ENCODE measurements at regions not wholly inside any gene's neighbourhood (a gene's known extent, or its start where the extent isn't known, plus 50 kb on each side); places are given as distances from the start of the nearest gene placed in this dataset.
"Not testable (repeated sequence)": the region's sequence is repeated elsewhere in the genome, so short reads cannot be mapped to it uniquely, and the experiment has no call there.

GRCh38 chr2:94594019-94594836 is 277.0 kb upstream of the TEKT4 start:
- peak; percentile 4 for DNase-seq (ENCODE audit: insufficient read length, low spot score, missing footprints)
- H3K27ac ChIP-seq (ENCODE audit: low read depth, low read length); H2AFZ ChIP-seq (ENCODE audit: low read length); H3K4me2 ChIP-seq (ENCODE audit: insufficient read depth, low read length); H3K27me3 ChIP-seq (ENCODE audit: insufficient read depth, low read length); H3K79me2 ChIP-seq (ENCODE audit: insufficient read depth, low read length); H3K9me3 ChIP-seq (ENCODE audit: low read depth, low read length); H3K4me1 ChIP-seq (ENCODE audit: insufficient read depth, low read length); H4K20me1 ChIP-seq (ENCODE audit: insufficient read depth, low read length); H3K36me3 ChIP-seq (ENCODE audit: insufficient read depth, low read length); H3K4me3 ChIP-seq (ENCODE audit: insufficient read depth, low read length): not testable (repeated sequence)

DNA sequence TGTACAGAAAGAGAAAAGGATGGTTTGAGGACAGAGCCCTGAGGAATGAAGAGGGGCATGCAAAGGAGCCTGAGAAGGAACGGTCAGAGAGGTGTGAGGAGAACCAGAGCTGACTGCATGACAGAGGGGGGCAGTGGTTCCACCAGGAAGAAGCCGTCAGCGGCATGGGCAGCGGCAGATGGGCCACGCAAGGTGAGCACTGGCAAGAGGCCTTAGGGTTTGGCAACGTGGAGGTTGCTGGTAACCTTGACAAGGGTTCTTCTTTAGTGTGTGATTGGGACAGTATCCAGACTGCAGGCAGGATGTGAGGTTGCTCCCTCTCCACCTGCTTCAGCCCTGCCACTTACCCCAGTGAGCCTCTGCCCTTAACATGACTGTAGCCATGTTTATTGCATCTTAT is 275.3 kb upstream of the TEKT4 start:
- not testable (repeated sequence) for H3K36me3 ChIP-seq (ENCODE audit: insufficient read depth, low read length); H3K27me3 ChIP-seq (ENCODE audit: insufficient read depth, low read length); H3K4me2 ChIP-seq (ENCODE audit: insufficient read depth, low read length); H3K27ac ChIP-seq (ENCODE audit: low read depth, low read length); H3K4me1 ChIP-seq (ENCODE audit: insufficient read depth, low read length); H2AFZ ChIP-seq (ENCODE audit: low read length); H4K20me1 ChIP-seq (ENCODE audit: insufficient read depth, low read length); H3K79me2 ChIP-seq (ENCODE audit: insufficient read depth, low read length); H3K4me3 ChIP-seq (ENCODE audit: insufficient read depth, low read length); H3K9me3 ChIP-seq (ENCODE audit: low read depth, low read length); DNase-seq (ENCODE audit: insufficient read length, low spot score, missing footprints)

DNA sequence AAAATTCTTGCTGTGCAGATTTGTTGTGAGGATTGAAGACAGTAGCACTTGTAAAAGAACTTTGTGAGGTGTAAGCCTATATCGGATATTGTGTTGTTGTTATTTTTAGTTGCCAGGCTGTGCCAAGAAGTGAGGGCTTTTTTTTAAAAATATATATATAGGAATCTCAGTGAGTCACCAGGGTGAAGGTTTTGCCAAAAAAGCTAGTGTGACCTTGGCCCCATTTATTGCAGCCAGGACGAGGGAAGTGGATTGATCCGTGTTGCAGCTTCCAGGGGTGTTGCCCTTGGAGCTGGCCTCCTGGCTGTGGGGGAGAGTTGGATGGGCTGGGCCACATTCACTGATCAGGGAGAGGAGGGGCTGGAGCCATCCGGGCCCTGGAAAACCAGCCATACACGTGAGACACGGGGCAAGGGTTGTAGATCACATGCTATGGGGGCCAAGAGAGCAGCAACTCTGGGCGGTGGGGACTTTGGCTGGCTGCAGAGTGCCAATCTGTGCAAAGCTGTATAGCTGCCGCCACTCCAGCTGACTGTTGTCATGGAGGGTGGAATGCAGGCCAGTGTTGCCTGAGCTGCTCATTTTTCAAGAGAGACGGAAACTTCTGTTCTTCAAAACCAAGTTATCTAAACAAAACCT is 273.0 kb upstream of the TEKT4 start:
- not testable (repeated sequence) for H3K27me3 ChIP-seq (ENCODE audit: insufficient read depth, low read length); H3K9me3 ChIP-seq (ENCODE audit: low read depth, low read length); H2AFZ ChIP-seq (ENCODE audit: low read length); H3K36me3 ChIP-seq (ENCODE audit: insufficient read depth, low read length); H3K4me2 ChIP-seq (ENCODE audit: insufficient read depth, low read length); H3K79me2 ChIP-seq (ENCODE audit: insufficient read depth, low read length); H3K4me1 ChIP-seq (ENCODE audit: insufficient read depth, low read length); DNase-seq (ENCODE audit: insufficient read length, low spot score, missing footprints); H3K27ac ChIP-seq (ENCODE audit: low read depth, low read length); H3K4me3 ChIP-seq (ENCODE audit: insufficient read depth, low read length); H4K20me1 ChIP-seq (ENCODE audit: insufficient read depth, low read length)

DNA sequence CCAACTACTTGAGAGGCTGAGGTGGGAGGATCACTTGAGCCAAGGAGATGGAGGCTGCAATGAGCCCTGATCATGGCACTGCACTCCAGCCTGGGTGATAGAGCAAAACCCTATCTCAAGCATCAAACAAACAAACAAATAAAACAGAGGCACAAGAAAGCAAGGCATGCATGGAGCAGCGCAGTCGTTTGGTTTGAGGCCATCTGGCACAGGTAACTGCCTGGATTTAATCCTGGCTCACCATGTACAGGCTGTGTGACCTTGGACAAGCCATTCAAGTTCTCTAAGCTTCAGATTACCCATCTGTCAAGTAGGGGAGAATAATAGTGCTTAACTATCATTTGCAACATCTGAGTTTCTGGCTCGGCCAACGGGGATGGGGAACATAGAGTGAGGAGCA is 270.3 kb upstream of the TEKT4 start:
- not testable (repeated sequence) for H2AFZ ChIP-seq (ENCODE audit: low read length); H3K4me3 ChIP-seq (ENCODE audit: insufficient read depth, low read length); H3K27ac ChIP-seq (ENCODE audit: low read depth, low read length); H3K27me3 ChIP-seq (ENCODE audit: insufficient read depth, low read length); H3K4me2 ChIP-seq (ENCODE audit: insufficient read depth, low read length); H3K79me2 ChIP-seq (ENCODE audit: insufficient read depth, low read length); H3K36me3 ChIP-seq (ENCODE audit: insufficient read depth, low read length); DNase-seq (ENCODE audit: insufficient read length, low spot score, missing footprints); H4K20me1 ChIP-seq (ENCODE audit: insufficient read depth, low read length); H3K4me1 ChIP-seq (ENCODE audit: insufficient read depth, low read length); H3K9me3 ChIP-seq (ENCODE audit: low read depth, low read length)

DNA sequence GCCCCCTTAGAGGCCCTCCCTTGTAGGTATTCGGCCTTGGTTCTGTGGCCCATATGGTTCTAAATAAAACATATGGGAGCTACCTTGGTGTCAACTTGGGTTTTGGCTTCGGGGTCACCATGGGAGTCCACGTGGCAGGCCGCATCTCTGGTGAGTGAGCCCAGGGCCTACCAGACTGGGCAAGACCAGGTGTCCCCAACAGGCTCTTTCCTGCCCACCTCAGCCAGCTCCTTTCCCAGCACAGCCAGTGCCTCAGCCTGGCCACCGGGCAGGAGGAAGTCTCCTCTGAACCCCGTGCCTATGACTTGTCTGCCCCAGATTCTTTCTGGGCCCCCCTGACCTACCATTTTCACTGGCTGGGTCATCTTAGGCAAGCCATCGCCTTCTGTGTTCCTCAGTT is 268.8 kb upstream of the TEKT4 start:
- Histone ChIP-seq H3K79me2 (ENCODE audit: insufficient read depth, low read length) (no peaks in the 10 kb centered on the region), H3K4me2 (ENCODE audit: insufficient read depth, low read length) (no peak overlapping the region), H3K4me1 (ENCODE audit: insufficient read depth, low read length) (no peaks in the 10 kb centered on the region), H3K9me3 (ENCODE audit: low read depth, low read length) (no peaks in the 10 kb centered on the region), H3K4me3 (ENCODE audit: insufficient read depth, low read length) (no peak overlapping the region), H3K36me3 (ENCODE audit: insufficient read depth, low read length) (no peaks in the 10 kb centered on the region), H3K27ac (ENCODE audit: low read depth, low read length) (no peak overlapping the region), H4K20me1 (ENCODE audit: insufficient read depth, low read length) (no peaks in the 10 kb centered on the region), H3K27me3 (ENCODE audit: insufficient read depth, low read length) (no peaks in the 10 kb centered on the region), H2AFZ (ENCODE audit: low read length) (no peak overlapping the region)
- TF ChIP-seq, protein P1, sequence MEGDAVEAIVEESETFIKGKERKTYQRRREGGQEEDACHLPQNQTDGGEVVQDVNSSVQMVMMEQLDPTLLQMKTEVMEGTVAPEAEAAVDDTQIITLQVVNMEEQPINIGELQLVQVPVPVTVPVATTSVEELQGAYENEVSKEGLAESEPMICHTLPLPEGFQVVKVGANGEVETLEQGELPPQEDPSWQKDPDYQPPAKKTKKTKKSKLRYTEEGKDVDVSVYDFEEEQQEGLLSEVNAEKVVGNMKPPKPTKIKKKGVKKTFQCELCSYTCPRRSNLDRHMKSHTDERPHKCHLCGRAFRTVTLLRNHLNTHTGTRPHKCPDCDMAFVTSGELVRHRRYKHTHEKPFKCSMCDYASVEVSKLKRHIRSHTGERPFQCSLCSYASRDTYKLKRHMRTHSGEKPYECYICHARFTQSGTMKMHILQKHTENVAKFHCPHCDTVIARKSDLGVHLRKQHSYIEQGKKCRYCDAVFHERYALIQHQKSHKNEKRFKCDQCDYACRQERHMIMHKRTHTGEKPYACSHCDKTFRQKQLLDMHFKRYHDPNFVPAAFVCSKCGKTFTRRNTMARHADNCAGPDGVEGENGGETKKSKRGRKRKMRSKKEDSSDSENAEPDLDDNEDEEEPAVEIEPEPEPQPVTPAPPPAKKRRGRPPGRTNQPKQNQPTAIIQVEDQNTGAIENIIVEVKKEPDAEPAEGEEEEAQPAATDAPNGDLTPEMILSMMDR (IDR thresholded peaks at IDR 0.05; ENCODE audit: extremely low read depth, low read depth, low read length): no peak
- no peak for DNase-seq (ENCODE audit: insufficient read length, low spot score, missing footprints)
